ENCODE measurements at regions not wholly inside any gene's neighbourhood (a gene's known extent, or its start where the extent isn't known, plus 50 kb on each side); places are given as distances from the start of the nearest gene placed in this dataset.

- Histone ChIP-seq H3K9me3 (no peaks in the 10 kb centered on the region), H3K4me1 (no peaks in the 10 kb centered on the region), H3K36me3 (no peaks in the 10 kb centered on the region), H3K4me3 (no peak overlapping the region), H3K27ac (no peak overlapping the region), H3K27me3 (no peaks in the 10 kb centered on the region)
- no peak for DNase-seq
- TF ChIP-seq CTCF (IDR thresholded peaks at IDR 0.05) (no peak), POLR2A (IDR thresholded peaks at IDR 0.05) (no peak)
Observed at GRCh38 chr1:186535388-186536133, 74.6 kb upstream of the PDC start.

GRCh38 chr1:186534401-186534800 is 73.5 kb upstream of the PDC start:
- Histone ChIP-seq H3K4me1 (no peaks in the 10 kb centered on the region), H3K9me3 (no peaks in the 10 kb centered on the region), H3K27me3 (no peaks in the 10 kb centered on the region), H3K27ac (no peak overlapping the region), H3K4me3 (no peak overlapping the region), H3K36me3 (no peaks in the 10 kb centered on the region)
- no peak for DNase-seq
- TF ChIP-seq POLR2A (IDR thresholded peaks at IDR 0.05) = no peak

GRCh38 chr1:186532466-186532865 is 71.6 kb upstream of the PDC start:
- TF ChIP-seq CTCF (IDR thresholded peaks at IDR 0.05) (no peak), POLR2A (IDR thresholded peaks at IDR 0.05) (no peak)
- no peak for DNase-seq
- H3K4me1 ChIP-seq = no peaks in the 10 kb centered on the region
- no peak overlapping the region for H3K27ac ChIP-seq
- no peaks in the 10 kb centered on the region for H3K27me3 ChIP-seq
- H3K4me3 ChIP-seq = no peak overlapping the region
- no peaks in the 10 kb centered on the region for H3K9me3 ChIP-seq
- no peaks in the 10 kb centered on the region for H3K36me3 ChIP-seq

- Histone ChIP-seq H3K27ac (no peak overlapping the region), H3K36me3 (no peaks in the 10 kb centered on the region), H3K4me1 (no peaks in the 10 kb centered on the region), H3K4me3 (no peak overlapping the region), H3K27me3 (no peaks in the 10 kb centered on the region), H3K9me3 (no peaks in the 10 kb centered on the region)
- no peak for TF ChIP-seq POLR2A (IDR thresholded peaks at IDR 0.05)
- no peak for TF ChIP-seq CTCF (IDR thresholded peaks at IDR 0.05)
- no peak for DNase-seq
Observed at GRCh38 chr1:186531561-186532165, 70.7 kb upstream of the PDC start.

GRCh38 chr1:186530109-186530508 is 69.2 kb upstream of the PDC start:
- H3K36me3 ChIP-seq = no peaks in the 10 kb centered on the region
- DNase-seq = no peak
- H3K9me3 ChIP-seq = peaks cover 0 to 7% (median 0%) of the 10 kb centered on the region in 4 donors
- no peaks in the 10 kb centered on the region for H3K27me3 ChIP-seq
- no peaks in the 10 kb centered on the region for H3K4me1 ChIP-seq
- H3K4me3 ChIP-seq = no peak overlapping the region
- H3K27ac ChIP-seq = no peak overlapping the region
- no peak for TF ChIP-seq CTCF (IDR thresholded peaks at IDR 0.05)
- TF ChIP-seq POLR2A (IDR thresholded peaks at IDR 0.05) = no peak

GRCh38 chr1:186519982-186520381 is 59.1 kb upstream of the PDC start:
- Histone ChIP-seq H3K4me3 (no peak overlapping the region), H3K27me3 (no peaks in the 10 kb centered on the region), H3K9me3 (peaks cover 0 to 7% (median 4%) of the 10 kb centered on the region in 4 donors), H3K36me3 (no peaks in the 10 kb centered on the region), H3K4me1 (no peaks in the 10 kb centered on the region), H3K27ac (no peak overlapping the region)
- no peak for DNase-seq
- TF ChIP-seq CTCF (IDR thresholded peaks at IDR 0.05) (no peak), POLR2A (IDR thresholded peaks at IDR 0.05) (no peak)
